H7 (cell line): ENCODE measurements at regions not wholly inside any gene's neighbourhood (a gene's known extent, or its start where the extent isn't known, plus 50 kb on each side); places are given as distances from the start of the nearest gene placed in this dataset.

ENCODE experiments used
- DNase-seq: peaks from one replicate; pipeline ENCODE4 v3.0.0; 2012
- H3K27me3 ChIP-seq: 2 replicates; pipeline ENCODE4 v1.6.0; 2011; ENCODE audit warnings: mild to moderate bottlenecking, low read length; ENCODE audit not compliant: control insufficient read depth, insufficient read depth
- H3K36me3 ChIP-seq: replicated peaks from 2 replicates; pipeline ENCODE4 v1.5.1; 2011; ENCODE audit warnings: low read length; ENCODE audit not compliant: control insufficient read depth, insufficient read depth
- H3K4me3 ChIP-seq: 2 replicates; pipeline ENCODE4 v1.5.1; 2011; ENCODE audit warnings: low read depth, mild to moderate bottlenecking, control low read depth, low read length, moderate library complexity; ENCODE audit not compliant: insufficient read depth

GRCh38 chr18:60508108-60508507, 135.5 kb upstream of the MC4R start:
- Histone ChIP-seq H3K4me3 (no peak overlapping the region), H3K27me3 (no peaks in the 10 kb centered on the region), H3K36me3 (no peaks in the 10 kb centered on the region)
- no peak for DNase-seq

- H3K27me3 ChIP-seq, result no peaks in the 10 kb centered on the region
- H3K4me3 ChIP-seq, result no peak overlapping the region
- H3K36me3 ChIP-seq, result no peaks in the 10 kb centered on the region
- no peak for DNase-seq
Measured at GRCh38 chr18:60534538-60534937, 162.0 kb upstream of the MC4R start.

DNA sequence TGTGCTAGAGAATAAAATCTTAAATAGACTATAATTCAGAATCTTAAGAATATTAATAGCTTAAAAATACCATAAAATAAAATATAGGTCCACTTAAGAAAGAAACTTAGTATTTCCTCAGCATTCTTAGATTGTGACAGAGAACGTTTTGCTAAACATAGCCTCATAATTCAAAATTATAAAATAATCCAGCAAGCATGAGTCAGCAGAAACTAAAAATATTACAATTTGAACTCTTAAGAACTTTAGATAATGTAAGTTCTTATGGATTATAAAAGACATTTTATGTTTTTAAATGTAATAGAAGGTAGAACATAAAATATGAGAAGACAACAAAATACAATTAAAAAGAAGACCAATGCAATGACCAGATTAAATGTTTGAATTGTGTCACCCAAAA, 164.5 kb upstream of the MC4R start:
- H3K4me3 ChIP-seq, result no peak overlapping the region
- DNase-seq, result no peak
- H3K36me3 ChIP-seq, result no peaks in the 10 kb centered on the region
- no peaks in the 10 kb centered on the region for H3K27me3 ChIP-seq

GRCh38 chr18:60538891-60539290, 166.3 kb upstream of the MC4R start:
- Histone ChIP-seq H3K4me3 (no peak overlapping the region), H3K27me3 (no peaks in the 10 kb centered on the region), H3K36me3 (no peaks in the 10 kb centered on the region)
- DNase-seq, result no peak

DNA sequence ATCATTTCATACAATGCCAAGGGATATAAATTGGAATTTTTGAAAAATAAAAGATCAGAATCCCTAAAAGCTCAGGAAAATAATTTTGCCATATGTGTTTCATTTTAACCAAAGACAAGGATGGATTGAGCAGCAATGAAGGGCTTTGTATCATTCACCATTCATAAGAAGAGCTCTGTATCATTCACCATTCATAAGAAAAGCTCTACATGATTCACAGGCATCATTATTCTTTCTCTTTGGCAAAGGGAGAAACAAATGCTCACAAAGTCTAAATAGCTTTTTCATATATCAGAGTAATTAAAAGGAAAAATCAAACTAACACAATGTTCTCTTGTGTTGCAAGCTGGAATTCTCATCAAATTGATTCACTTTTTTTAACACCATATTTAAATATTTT, 169.1 kb upstream of the MC4R start:
- H3K4me3 ChIP-seq, result no peak overlapping the region
- DNase-seq, result no peak
- H3K27me3 ChIP-seq, result no peaks in the 10 kb centered on the region
- H3K36me3 ChIP-seq, result no peaks in the 10 kb centered on the region

- no peak for DNase-seq
- Histone ChIP-seq H3K36me3 (no peaks in the 10 kb centered on the region), H3K4me3 (no peak overlapping the region), H3K27me3 (no peaks in the 10 kb centered on the region)
Measured at GRCh38 chr18:60543646-60544045, 171.1 kb upstream of the MC4R start.

DNA sequence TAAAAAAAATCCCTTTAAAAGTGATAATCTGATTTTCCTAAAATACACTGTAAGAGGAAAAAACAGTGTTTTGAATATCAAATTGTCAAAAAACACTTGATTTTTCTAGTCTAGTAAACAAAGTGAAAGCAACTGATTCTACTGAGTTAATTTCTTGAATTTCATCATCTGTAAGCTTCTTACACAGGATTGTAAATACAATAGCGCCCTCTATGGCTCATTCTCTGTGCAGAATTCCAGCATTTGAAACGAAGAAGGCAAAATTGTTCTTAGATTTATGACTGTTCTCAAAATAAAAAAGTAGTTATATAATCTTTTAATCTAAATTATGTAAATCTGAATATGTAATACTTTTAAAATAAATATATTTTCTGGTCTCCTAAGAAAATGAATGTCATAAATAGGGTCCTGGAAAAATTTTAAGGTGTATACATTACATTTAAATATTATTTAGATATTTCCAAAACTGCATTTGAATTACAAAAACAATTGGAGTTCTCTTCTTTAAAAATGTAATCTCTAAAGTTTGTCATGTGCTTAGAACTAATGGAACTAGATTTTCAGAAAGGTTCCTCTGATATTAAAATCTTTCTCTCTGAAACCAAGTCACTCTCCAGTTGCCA, 176.9 kb upstream of the MC4R start:
- DNase-seq, result no peak
- Histone ChIP-seq H3K27me3 (no peaks in the 10 kb centered on the region), H3K4me3 (no peak overlapping the region), H3K36me3 (no peaks in the 10 kb centered on the region)

DNA sequence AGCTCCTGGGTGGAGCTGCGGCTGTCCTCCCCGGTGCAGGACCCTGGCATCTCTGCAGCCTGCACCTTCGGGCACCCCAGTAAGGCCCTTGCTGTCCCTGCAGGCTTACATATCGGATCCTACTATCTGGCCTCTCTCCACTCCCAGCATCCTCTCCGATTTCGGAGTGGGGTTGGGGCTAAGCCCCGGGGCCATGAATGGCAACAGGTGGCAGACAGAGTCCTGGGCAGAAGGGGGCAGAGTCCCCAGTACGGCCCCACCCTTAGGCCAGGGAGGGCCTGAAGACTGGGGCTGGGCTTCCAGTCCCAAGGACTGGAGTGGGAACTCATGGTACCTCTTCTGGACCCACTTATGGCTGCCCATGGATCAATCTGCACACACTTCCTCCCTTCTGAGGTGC, 180.4 kb upstream of the MC4R start:
- H3K27me3 ChIP-seq, result no peaks in the 10 kb centered on the region
- no peak overlapping the region for H3K4me3 ChIP-seq
- no peak for DNase-seq

GRCh38 chr18:60554967-60555366, 182.4 kb upstream of the MC4R start:
- H3K36me3 ChIP-seq, result no peaks in the 10 kb centered on the region
- DNase-seq, result no peak

More for the DNA sequence above, 180.4 kb upstream of the MC4R start:
- no peaks in the 10 kb centered on the region for H3K36me3 ChIP-seq

GRCh38 chr18:60555625-60556024, 183.1 kb upstream of the MC4R start:
- H3K36me3 ChIP-seq, result no peaks in the 10 kb centered on the region
- H3K27me3 ChIP-seq, result no peaks in the 10 kb centered on the region
- DNase-seq, result no peak
- H3K4me3 ChIP-seq, result no peak overlapping the region

More at GRCh38 chr18:60554967-60555366, 182.4 kb upstream of the MC4R start:
- Histone ChIP-seq H3K27me3 (no peaks in the 10 kb centered on the region), H3K4me3 (no peak overlapping the region)

GRCh38 chr18:60556326-60556725, 183.8 kb upstream of the MC4R start:
- no peaks in the 10 kb centered on the region for H3K27me3 ChIP-seq

GRCh38 chr18:60560071-60560470, 187.5 kb upstream of the MC4R start:
- Histone ChIP-seq H3K36me3 (no peaks in the 10 kb centered on the region), H3K4me3 (no peak overlapping the region), H3K27me3 (no peaks in the 10 kb centered on the region)
- no peak for DNase-seq

More at GRCh38 chr18:60556326-60556725, 183.8 kb upstream of the MC4R start:
- Histone ChIP-seq H3K36me3 (no peaks in the 10 kb centered on the region), H3K4me3 (no peak overlapping the region)
- no peak for DNase-seq

GRCh38 chr18:60563082-60563481, 190.5 kb upstream of the MC4R start:
- no peaks in the 10 kb centered on the region for H3K36me3 ChIP-seq
- H3K27me3 ChIP-seq, result no peaks in the 10 kb centered on the region
- no peak overlapping the region for H3K4me3 ChIP-seq
- no peak for DNase-seq

- H3K36me3 ChIP-seq, result no peaks in the 10 kb centered on the region
- no peak for DNase-seq
Measured at GRCh38 chr18:60568220-60568619, 195.6 kb upstream of the MC4R start.

GRCh38 chr18:60570172-60570571, 197.6 kb upstream of the MC4R start:
- no peaks in the 10 kb centered on the region for H3K36me3 ChIP-seq
- H3K4me3 ChIP-seq, result no peak overlapping the region
- no peaks in the 10 kb centered on the region for H3K27me3 ChIP-seq
- no peak for DNase-seq

More at GRCh38 chr18:60568220-60568619, 195.6 kb upstream of the MC4R start:
- H3K4me3 ChIP-seq, result no peak overlapping the region
- H3K27me3 ChIP-seq, result no peaks in the 10 kb centered on the region

DNA sequence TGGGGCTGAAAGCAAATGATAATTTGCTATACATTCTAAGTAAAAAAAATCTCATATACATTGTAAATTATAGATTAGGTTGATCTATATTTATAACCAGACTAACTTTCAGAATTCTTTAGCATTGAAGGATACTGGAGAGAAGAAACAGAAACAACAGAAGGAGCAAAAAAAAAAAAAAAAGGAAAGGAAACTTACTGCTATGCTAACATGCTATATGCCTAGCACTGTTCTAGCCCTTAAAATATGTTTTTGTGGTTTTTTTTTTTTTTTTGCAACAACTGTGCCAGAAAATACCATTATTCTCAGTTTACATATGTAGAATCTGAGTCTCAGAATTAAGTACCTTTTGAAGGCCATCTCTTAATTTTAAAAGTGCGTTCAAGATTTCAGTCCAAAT, 204.9 kb upstream of the MC4R start:
- H3K4me3 ChIP-seq, result no peak overlapping the region
- H3K36me3 ChIP-seq, result no peaks in the 10 kb centered on the region
- H3K27me3 ChIP-seq, result no peaks in the 10 kb centered on the region
- no peak for DNase-seq
